IPS DF 4.7 (cell line): ENCODE measurements at regions not wholly inside any gene's neighbourhood (a gene's known extent, or its start where the extent isn't known, plus 50 kb on each side); places are given as distances from the start of the nearest gene placed in this dataset.
"Not testable (repeated sequence)": the region's sequence is repeated elsewhere in the genome, so short reads cannot be mapped to it uniquely, and the experiment has no call there.

Source experiments
- DNase-seq: peaks from one replicate; pipeline ENCODE4 v3.0.0-alpha.2; 2013; ENCODE audit warnings: low spot score; ENCODE audit errors: extremely low read depth

GRCh38 chr1:177732178-177732577 lies 237.7 kb downstream of the SEC16B start:
- DNase-seq, result no peak

GRCh38 chr1:177729646-177730045 lies 240.2 kb downstream of the SEC16B start:
- DNase-seq, result no peak

DNA sequence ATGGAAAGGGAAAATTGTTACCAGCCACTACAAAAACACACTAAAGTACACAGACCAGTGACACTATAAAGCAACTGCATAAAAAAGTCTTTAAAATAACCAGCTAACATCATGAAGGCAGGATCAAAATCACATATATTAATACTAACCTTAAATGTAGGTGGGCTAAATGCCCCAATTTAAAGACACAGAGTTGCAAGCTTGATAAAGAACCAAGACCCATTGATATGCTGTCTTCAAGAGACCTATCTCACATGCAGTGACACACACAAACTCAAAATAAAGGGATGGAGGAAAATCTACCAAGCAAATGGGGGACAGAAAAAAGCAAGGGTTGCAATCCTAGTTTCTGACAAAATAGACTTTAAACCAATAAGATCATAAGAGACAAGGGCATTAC lies 246.3 kb downstream of the SEC16B start:
- no peak for DNase-seq

DNA sequence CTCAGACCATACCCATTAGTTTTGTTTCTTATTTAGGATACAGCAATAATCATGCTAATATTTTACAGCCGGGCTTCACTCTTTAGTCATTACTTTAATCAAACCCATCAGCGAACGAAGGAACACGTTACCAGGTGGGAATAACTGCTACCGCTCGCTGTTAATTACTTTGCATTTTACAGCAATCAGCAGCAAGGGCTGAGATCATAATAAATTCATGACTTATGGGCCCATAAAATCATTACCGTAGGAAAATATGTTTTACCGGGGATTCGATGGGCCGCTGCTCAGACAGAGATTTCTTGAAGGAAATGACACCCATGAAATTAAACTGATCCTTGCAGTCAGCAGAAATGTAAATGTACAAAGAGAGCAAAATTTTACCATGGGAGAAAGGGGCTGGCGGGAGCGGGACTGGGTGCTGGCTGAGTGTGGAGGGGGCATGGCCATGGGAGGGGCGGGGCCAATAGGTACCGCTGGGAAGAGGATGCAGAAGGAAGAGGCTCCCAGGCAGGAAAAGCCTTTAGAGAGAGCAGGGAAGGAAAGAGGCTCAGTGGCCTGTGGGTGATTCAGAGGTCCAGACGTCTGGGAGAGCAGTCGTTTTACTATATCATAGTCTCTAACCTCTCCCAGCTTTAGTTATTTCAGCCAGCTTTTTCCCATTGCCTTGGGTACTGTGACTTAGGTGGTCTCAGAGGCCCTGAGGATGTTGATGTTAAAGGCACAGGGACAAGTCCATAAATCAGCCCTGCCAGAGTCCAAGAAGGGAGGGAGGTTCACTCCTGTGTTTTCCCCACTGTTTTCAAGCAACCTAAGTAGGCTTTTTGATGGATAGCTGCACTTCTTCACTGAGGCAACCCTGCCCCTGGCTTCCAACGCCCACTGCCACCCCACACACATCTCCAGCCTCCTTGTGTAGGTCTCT lies 258.9 kb downstream of the SEC16B start:
- no peak for DNase-seq

GRCh38 chr1:177708406-177708805 lies 261.5 kb downstream of the SEC16B start:
- DNase-seq, result no peak

GRCh38 chr1:177706977-177707376 lies 262.9 kb downstream of the SEC16B start:
- no peak for DNase-seq

DNA sequence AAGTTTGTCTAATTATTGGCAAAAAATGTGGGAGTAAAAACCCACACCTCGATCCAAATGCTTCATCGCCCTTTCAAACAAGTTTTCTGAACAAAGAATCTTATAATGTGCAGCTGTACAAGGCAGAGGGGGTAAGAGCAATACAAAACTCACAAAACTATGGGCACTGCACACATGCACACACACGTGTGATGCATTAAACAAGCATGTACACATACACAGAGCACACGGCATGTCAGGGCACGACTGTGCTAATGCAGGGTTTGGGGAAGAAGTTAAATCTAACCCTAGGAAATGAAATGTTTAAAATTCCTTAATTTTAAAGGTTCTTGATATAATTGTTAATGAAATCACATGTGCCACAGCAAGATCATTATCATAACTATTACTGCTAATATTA lies 264.0 kb downstream of the SEC16B start:
- DNase-seq, result no peak

GRCh38 chr1:177703888-177704446 lies 265.9 kb downstream of the SEC16B start:
- no peak for DNase-seq

DNA sequence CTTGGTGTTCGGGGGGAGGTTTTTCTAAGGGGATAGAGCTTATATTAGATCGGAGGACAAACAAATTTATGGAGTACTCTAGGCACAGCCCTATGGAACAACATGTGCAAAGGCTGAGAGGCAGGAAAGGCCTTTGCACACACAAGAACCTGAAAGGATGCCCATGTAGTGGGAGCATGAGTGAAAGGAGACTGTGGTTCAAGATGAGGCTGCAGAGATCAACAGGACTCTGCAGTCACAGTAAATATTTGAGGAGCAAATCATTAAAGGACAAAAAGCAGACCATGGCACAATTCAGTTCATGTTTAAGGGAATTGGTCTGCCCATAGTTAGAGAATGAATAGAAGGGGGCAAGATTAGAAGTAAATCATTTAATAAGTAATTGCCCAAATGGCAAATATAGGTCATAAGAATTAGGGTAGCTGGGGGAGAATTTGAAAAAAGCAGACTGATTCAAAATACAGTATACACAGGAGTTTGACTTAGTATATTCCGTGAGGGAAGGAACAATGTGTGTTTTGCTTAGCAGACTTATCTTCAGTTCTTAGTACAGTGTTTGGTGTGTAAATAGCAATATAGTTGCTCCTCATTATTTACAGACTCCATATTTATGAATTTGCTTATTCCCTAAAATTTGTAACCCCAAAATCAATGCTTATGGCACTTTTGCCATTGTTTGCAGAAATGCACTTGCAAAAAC lies 268.1 kb downstream of the SEC16B start:
- DNase-seq, result no peak

DNA sequence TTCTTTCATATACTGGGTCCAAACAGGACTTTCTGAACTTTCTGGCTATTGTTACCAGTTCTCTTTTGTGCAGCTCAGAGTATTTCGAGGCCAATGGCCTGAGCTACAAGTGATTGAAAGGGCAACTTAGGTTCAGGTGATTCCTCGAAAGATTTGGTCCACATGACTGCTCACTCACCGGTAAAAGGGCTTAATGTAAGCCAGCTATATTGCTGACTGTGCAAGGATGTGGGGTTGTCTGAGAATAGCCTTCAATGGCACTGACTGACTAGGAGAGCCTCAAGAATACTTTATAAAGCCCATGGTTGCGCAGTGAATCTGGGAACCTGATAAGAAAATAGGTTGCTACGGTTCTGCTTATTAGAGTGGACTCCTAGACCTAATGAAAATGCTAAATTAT lies 269.0 kb downstream of the SEC16B start:
- DNase-seq, result no peak

- DNase-seq, result no peak
Measured at GRCh38 chr1:177690996-177691395, 278.9 kb downstream of the SEC16B start.

- DNase-seq, result no peak
Measured at GRCh38 chr1:177687544-177687943, 282.3 kb downstream of the SEC16B start.

- no peak for DNase-seq
Measured at GRCh38 chr1:177686933-177687332, 282.9 kb downstream of the SEC16B start.

GRCh38 chr1:177669161-177669560 lies 300.7 kb downstream of the SEC16B start:
- no peak for DNase-seq

- DNase-seq, result no peak
Measured at GRCh38 chr1:177665935-177666334, 303.9 kb downstream of the SEC16B start.

DNA sequence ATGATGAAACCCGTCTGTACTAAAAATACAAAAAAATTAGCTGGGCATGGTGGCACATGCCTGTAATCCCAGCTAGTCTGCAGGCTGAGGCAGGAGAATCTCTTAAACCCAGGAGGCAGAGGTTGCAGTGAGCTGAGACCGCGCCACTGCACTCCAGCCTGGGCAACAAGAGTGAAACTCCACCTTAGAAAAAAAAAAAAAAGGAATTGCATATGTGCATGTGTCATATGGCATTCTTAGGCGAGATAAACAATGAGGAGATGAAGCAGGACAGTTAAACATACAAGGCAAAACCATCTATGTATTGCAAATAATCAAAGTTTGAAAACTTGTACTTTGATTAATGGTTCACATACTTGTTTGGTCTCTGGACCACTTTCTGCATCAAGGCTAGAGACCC lies 305.1 kb downstream of the SEC16B start:
- DNase-seq, result not testable (repeated sequence)

DNA sequence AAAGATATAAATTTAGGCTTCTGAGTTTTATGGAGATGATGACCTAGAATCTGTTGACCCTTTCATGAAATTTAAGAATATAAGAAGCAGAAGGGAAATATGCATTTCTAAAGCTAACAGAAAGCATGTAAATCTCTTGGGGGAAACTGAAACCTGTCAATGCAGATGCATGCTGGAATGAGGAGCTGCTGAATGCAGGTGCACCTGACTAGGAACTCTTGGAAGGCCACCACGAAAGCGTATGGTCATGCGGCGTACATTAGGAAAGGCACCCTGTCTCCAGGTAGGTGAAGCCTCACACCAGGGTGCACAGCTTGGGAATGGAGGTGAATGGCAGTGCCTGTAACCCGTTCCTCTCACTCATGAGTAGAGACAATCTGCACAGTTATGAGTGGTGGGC lies 309.7 kb downstream of the SEC16B start:
- no peak for DNase-seq

DNA sequence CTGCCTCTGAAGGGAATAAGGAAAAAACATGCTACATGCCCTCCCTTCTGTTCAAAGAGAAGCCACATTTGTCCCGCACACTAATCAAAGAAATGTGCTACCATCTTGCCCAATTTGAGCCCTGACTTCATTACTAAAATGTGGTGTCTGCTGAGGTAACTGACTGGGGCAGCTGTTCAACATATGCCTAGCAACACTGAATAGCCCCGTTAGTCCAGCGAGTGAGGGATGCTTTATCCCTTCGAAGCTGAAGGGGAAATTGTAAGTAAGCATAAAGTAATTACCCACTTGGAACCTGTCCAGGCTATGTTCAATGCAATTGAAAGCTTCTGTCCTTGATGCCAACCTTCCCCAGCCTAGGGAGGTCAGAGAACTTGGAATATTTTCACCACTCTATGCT lies 310.6 kb downstream of the SEC16B start:
- DNase-seq, result no peak

GRCh38 chr1:177656598-177656997 lies 313.3 kb downstream of the SEC16B start:
- no peak for DNase-seq

GRCh38 chr1:177650947-177651346 lies 318.9 kb downstream of the SEC16B start:
- no peak for DNase-seq

DNA sequence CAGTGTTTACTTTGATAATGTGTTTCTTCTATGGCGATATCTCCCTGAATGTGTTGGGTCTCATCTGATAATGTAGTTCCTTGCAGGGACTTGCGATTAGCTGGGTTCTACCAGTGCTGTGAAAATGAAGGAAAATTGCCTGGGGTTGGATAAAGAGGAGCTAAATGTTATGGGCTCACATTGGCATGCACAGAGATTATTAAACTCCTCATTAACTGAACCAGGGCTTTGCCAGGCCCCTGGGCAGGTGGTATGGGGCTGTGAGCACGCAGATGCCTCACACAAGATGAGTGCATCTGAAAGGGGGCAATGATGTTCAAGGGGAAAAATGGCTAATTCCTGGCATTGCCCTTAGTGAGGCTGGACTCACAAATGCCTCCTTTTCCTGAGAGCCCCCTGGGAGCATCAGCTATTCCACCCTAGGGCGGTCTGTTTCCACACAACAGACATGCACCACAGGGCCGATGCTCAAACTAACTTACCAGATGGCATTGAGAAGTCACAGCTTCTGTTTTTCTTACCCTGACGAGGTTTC lies 321.1 kb downstream of the SEC16B start:
- no peak for DNase-seq

- no peak for DNase-seq
Measured at GRCh38 chr1:177648138-177648537, 321.7 kb downstream of the SEC16B start.
